Lower leg skin (tissue), 4 donors: ENCODE measurements at regions not wholly inside any gene's neighbourhood (a gene's known extent, or its start where the extent isn't known, plus 50 kb on each side); places are given as distances from the start of the nearest gene placed in this dataset.

ENCODE experiments used
- DNase-seq, 2 donors: peaks; one replicate each; pipeline ENCODE4 v3.0.0-alpha.2; 2019; ENCODE audit warnings: low spot score in 2 of 2
- H3K4me3 ChIP-seq: fragments of 200-600 bp; sonication (generic); 2 replicates; pipeline ENCODE4 v1.5.1; 2017; ENCODE audit warnings: mild to moderate bottlenecking, low read depth; ENCODE audit not compliant: poor library complexity, severe bottlenecking
- POLR2A ChIP-seq, 2 donors: fragments of 450-650 bp; IDR thresholded peaks; one replicate each; pipeline ENCODE4 v1.6.1; 2016 to 2017; ENCODE audit warnings: antibody characterized with exemption in 2 of 2, mild to moderate bottlenecking in 1 of 2, moderate library complexity in 1 of 2
- WGBS, 2 donors: methylation state at CpG; one replicate each; pipeline ENCODE4 v1.1.5; 2018; 5-methylcytosine and 5-hydroxymethylcytosine counted together
- intact Hi-C: fragments of 100-400 bp; cut with DNase I; formaldehyde crosslinking; loops from one replicate; pipeline ENCODE4 v1.15.0; 2023; ENCODE audit warnings: low total_unique reads
- TF ChIP-seq, protein P1 (sequence below), 3 donors: fragments of 450-650 bp; IDR thresholded peaks; one replicate each; pipeline ENCODE4 v1.5.1; 2016; ENCODE audit warnings: antibody characterized with exemption in 3 of 3, mild to moderate bottlenecking in 3 of 3, moderate library complexity in 2 of 3

GRCh38 chr13:94921181-94921580, 208.8 kb upstream of the SOX21 start:
- intact Hi-C loops, result no loop called here
- WGBS, 2 donors, result 54 to 64% methylated on average over 4 of the region's 4 CpGs
- DNase-seq, result no peak
- TF ChIP-seq, protein P1, sequence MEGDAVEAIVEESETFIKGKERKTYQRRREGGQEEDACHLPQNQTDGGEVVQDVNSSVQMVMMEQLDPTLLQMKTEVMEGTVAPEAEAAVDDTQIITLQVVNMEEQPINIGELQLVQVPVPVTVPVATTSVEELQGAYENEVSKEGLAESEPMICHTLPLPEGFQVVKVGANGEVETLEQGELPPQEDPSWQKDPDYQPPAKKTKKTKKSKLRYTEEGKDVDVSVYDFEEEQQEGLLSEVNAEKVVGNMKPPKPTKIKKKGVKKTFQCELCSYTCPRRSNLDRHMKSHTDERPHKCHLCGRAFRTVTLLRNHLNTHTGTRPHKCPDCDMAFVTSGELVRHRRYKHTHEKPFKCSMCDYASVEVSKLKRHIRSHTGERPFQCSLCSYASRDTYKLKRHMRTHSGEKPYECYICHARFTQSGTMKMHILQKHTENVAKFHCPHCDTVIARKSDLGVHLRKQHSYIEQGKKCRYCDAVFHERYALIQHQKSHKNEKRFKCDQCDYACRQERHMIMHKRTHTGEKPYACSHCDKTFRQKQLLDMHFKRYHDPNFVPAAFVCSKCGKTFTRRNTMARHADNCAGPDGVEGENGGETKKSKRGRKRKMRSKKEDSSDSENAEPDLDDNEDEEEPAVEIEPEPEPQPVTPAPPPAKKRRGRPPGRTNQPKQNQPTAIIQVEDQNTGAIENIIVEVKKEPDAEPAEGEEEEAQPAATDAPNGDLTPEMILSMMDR (IDR thresholded peaks at IDR 0.05), result no peak
- TF ChIP-seq POLR2A (IDR thresholded peaks at IDR 0.05), result no peak
- no peak overlapping the region for H3K4me3 ChIP-seq

DNA sequence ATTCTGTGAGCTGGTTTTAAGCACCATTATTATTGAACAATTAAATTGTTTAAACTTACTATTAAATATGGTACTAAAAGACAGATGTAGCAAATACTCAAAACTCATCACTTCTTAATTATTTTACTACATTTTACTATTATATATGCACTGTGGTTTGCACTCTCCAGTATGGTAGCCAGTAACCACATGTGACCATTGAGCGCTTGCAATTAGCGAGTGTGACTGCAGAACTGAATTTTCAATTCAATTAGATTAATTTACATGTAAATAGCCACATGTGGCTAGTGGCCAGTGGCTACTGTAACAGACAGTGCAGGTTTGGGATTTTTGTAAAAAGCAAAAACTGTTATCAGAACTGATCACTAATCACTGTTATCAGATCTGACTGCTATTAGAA, 208.2 kb upstream of the SOX21 start:
- no peak for DNase-seq
- H3K4me3 ChIP-seq, result no peak overlapping the region
- TF ChIP-seq POLR2A (IDR thresholded peaks at IDR 0.05), result no peak
- TF ChIP-seq, protein P1 (IDR thresholded peaks at IDR 0.05), result no peak
- 93 to 95% methylated on average over 2 of the region's 2 CpGs for WGBS, 2 donors
- intact Hi-C loops, result no loop called here

DNA sequence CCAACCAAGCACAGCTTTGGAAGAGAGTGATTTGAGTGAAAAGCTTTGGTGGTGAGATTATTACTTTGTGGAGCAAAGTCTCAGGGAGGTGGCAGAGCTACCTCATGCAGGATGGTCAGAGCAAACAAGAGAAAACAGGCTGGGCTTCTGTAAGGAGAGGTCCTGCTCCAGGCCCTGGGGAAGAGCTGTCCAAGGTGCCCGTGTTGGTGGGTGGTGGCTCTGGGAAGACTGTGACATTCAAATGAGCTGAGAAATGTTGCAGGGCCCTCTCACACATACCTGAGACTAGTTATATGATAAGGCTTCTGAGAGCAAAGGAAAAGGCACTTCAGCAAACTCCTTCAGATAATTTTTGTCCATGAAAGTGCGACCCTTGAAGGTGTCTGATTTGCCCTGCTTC, 205.5 kb upstream of the SOX21 start:
- intact Hi-C loops, result no loop called here
- TF ChIP-seq, protein P1 (IDR thresholded peaks at IDR 0.05), result no peak
- no peak for TF ChIP-seq POLR2A (IDR thresholded peaks at IDR 0.05)
- DNase-seq, result no peak
- WGBS, 2 donors, result 66 to 71% methylated on average over 2 of the region's 2 CpGs
- H3K4me3 ChIP-seq, result no peak overlapping the region

- no peak for TF ChIP-seq POLR2A (IDR thresholded peaks at IDR 0.05)
- TF ChIP-seq, protein P1 (IDR thresholded peaks at IDR 0.05), result no peak
- DNase-seq, result no peak
- intact Hi-C loops, result no loop called here
- H3K4me3 ChIP-seq, result no peak overlapping the region
- 65 to 72% methylated on average over 1 of the region's 1 CpG for WGBS, 2 donors
These were observed 202.6 kb upstream of the SOX21 start for GRCh38 chr13:94914895-94915294.

- intact Hi-C loops, result no loop called here
- TF ChIP-seq POLR2A (IDR thresholded peaks at IDR 0.05), result no peak
- TF ChIP-seq, protein P1 (IDR thresholded peaks at IDR 0.05), result no peak
- WGBS, 2 donors, result 89 to 94% methylated on average over 2 of the region's 2 CpGs
- no peak for DNase-seq
- H3K4me3 ChIP-seq, result no peak overlapping the region
These were observed 194.3 kb upstream of the SOX21 start for GRCh38 chr13:94906605-94907004.

GRCh38 chr13:94902722-94903407, 190.5 kb upstream of the SOX21 start:
- 85 to 87% methylated on average over 4 of the region's 4 CpGs for WGBS, 2 donors
- intact Hi-C loops, result no loop called here
- TF ChIP-seq POLR2A (IDR thresholded peaks at IDR 0.05), result no peak
- TF ChIP-seq, protein P1 (IDR thresholded peaks at IDR 0.05), result no peak
- DNase-seq, result no peak
- H3K4me3 ChIP-seq, result no peak overlapping the region
